GM18519 (cell line): ENCODE measurements at regions not wholly inside any gene's neighbourhood (a gene's known extent, or its start where the extent isn't known, plus 50 kb on each side); places are given as distances from the start of the nearest gene placed in this dataset.
"Not testable (repeated sequence)": the region's sequence is repeated elsewhere in the genome, so short reads cannot be mapped to it uniquely, and the experiment has no call there.

Experiments used
- ATAC-seq: cut with Tn5 transposase; IDR thresholded peaks from one replicate; pipeline ENCODE4 v1.9.1; 2021; ENCODE audit warnings: mild to moderate bottlenecking, moderate library complexity; ENCODE audit not compliant: unreplicated experiment, low FRiP score

- ATAC-seq: no peak
These were observed 96.1 kb upstream of the XYLT1 start for GRCh38 chr16:17566656-17567450.

- ATAC-seq: no peak
These were observed 95.3 kb upstream of the XYLT1 start for GRCh38 chr16:17566075-17566474.

- ATAC-seq: no peak
These were observed 94.8 kb upstream of the XYLT1 start for GRCh38 chr16:17565605-17566004.

- no peak for ATAC-seq
These were observed 94.1 kb upstream of the XYLT1 start for GRCh38 chr16:17564856-17565255.

- ATAC-seq: no peak
These were observed 92.7 kb upstream of the XYLT1 start for GRCh38 chr16:17563323-17564091.

GRCh38 chr16:17561056-17561455, 90.3 kb upstream of the XYLT1 start:
- ATAC-seq: no peak

GRCh38 chr16:17560548-17560947, 89.8 kb upstream of the XYLT1 start:
- no peak for ATAC-seq

- ATAC-seq: no peak
These were observed 88.6 kb upstream of the XYLT1 start for GRCh38 chr16:17559394-17559793.

GRCh38 chr16:17557949-17558348, 87.2 kb upstream of the XYLT1 start:
- ATAC-seq: no peak

- ATAC-seq: no peak
These were observed 86.7 kb upstream of the XYLT1 start for GRCh38 chr16:17557480-17557879.

GRCh38 chr16:17556276-17557052, 85.7 kb upstream of the XYLT1 start:
- ATAC-seq: no peak

GRCh38 chr16:17555176-17555575, 84.4 kb upstream of the XYLT1 start:
- ATAC-seq: no peak

GRCh38 chr16:17552351-17552750, 81.6 kb upstream of the XYLT1 start:
- no peak for ATAC-seq

- ATAC-seq: not testable (repeated sequence)
These were observed 80.9 kb upstream of the XYLT1 start for GRCh38 chr16:17551682-17552081.

GRCh38 chr16:17548825-17549224, 78.1 kb upstream of the XYLT1 start:
- ATAC-seq: no peak

GRCh38 chr16:17544785-17545184, 74.0 kb upstream of the XYLT1 start:
- ATAC-seq: no peak

- ATAC-seq: no peak
These were observed 73.5 kb upstream of the XYLT1 start for GRCh38 chr16:17544304-17544703.

GRCh38 chr16:17543073-17543472, 72.3 kb upstream of the XYLT1 start:
- no peak for ATAC-seq

- ATAC-seq: no peak
These were observed 70.6 kb upstream of the XYLT1 start for GRCh38 chr16:17541324-17541723.

GRCh38 chr16:17538927-17539326, 68.2 kb upstream of the XYLT1 start:
- no peak for ATAC-seq

- ATAC-seq: no peak
These were observed 61.7 kb upstream of the XYLT1 start for GRCh38 chr16:17532338-17532995.
